Neural cell (in vitro differentiated cells): ENCODE measurements at regions not wholly inside any gene's neighbourhood (a gene's known extent, or its start where the extent isn't known, plus 50 kb on each side); places are given as distances from the start of the nearest gene placed in this dataset.
"Not testable (repeated sequence)": the region's sequence is repeated elsewhere in the genome, so short reads cannot be mapped to it uniquely, and the experiment has no call there.

Source experiments
- H2AFZ ChIP-seq: fragments of 200-600, 300-800 bp; sonication (generic), shearing (Covaris generic); 2 replicates; pipeline ENCODE4 v1.6.0; 2014; ENCODE audit warnings: low read depth, mild to moderate bottlenecking, antibody characterized with exemption, low read length, moderate library complexity
- H3F3A ChIP-seq: fragments of 200-600 bp; shearing (Covaris generic); 2 replicates; pipeline ENCODE4 v1.6.1; 2016; ENCODE audit warnings: mild to moderate bottlenecking, moderate library complexity, mixed read lengths, antibody characterized with exemption, low read length; ENCODE audit not compliant: insufficient read depth, poor library complexity, severe bottlenecking
- H3K27ac ChIP-seq: fragments of 200-600, 300-800 bp; sonication (generic), shearing (Covaris generic); 2 replicates; pipeline ENCODE4 v1.5.1; 2014; ENCODE audit warnings: mild to moderate bottlenecking, low read length, moderate library complexity
- H3K27me3 ChIP-seq: fragments of 300-800, 200-600 bp; sonication (generic), shearing (Covaris generic); 2 replicates; pipeline ENCODE4 v1.6.0; 2014; ENCODE audit warnings: mild to moderate bottlenecking, low read depth, low read length, moderate library complexity; ENCODE audit not compliant: insufficient read depth
- H3K36me3 ChIP-seq: fragments of 300-800, 200-600 bp; sonication (generic), shearing (Covaris generic); 2 replicates; pipeline ENCODE4 v1.5.1; 2014; ENCODE audit warnings: mild to moderate bottlenecking, antibody characterized with exemption, low read length, moderate library complexity; ENCODE audit not compliant: insufficient read depth
- H3K4me2 ChIP-seq: fragments of 300-800, 200-600 bp; sonication (generic), shearing (Covaris generic); 2 replicates; pipeline ENCODE4 v1.6.0; 2014; ENCODE audit warnings: mild to moderate bottlenecking, low read length
- H3K4me3 ChIP-seq: fragments of 300-800, 200-600 bp; sonication (generic), shearing (Covaris generic); 2 replicates; pipeline ENCODE4 v1.5.1; 2014; ENCODE audit warnings: mild to moderate bottlenecking, low read length, moderate library complexity
- H3K79me2 ChIP-seq: fragments of 200-600 bp; shearing (Covaris generic); replicated peaks from 2 replicates; pipeline ENCODE4 v1.6.0; 2014; ENCODE audit warnings: mild to moderate bottlenecking, low read length, moderate library complexity; ENCODE audit not compliant: insufficient read depth
- H3K9ac ChIP-seq: fragments of 300-800, 200-600 bp; sonication (generic), shearing (Covaris generic); 2 replicates; pipeline ENCODE4 v1.6.1; 2016; ENCODE audit warnings: mild to moderate bottlenecking, low read length, mixed read lengths
- H3K9me2 ChIP-seq: fragments of 200-600 bp; shearing (Covaris generic); 2 replicates; pipeline ENCODE4 v1.6.1; 2016; ENCODE audit warnings: mild to moderate bottlenecking, low read length, mixed read lengths; ENCODE audit not compliant: insufficient read depth
- H3K9me3 ChIP-seq: fragments of 200-600, 300-800 bp; sonication (generic), shearing (Covaris generic); 2 replicates; pipeline ENCODE4 v1.6.1; 2016; ENCODE audit warnings: mild to moderate bottlenecking, mixed run types, low read length, moderate library complexity, mixed read lengths
- H4K20me1 ChIP-seq: fragments of 200-600 bp; shearing (Covaris generic); 2 replicates; pipeline ENCODE4 v1.6.1; 2016; ENCODE audit warnings: mild to moderate bottlenecking, mixed run types; ENCODE audit not compliant: insufficient read depth
- CTCF ChIP-seq: fragments of 450-650 bp; IDR thresholded peaks from 2 replicates; pipeline ENCODE4 v1.5.1; 2014; ENCODE audit warnings: antibody characterized with exemption, mild to moderate bottlenecking, moderate library complexity; ENCODE audit not compliant: poor library complexity, severe bottlenecking
- EP300 ChIP-seq: fragments of 450-650 bp; conservative IDR thresholded peaks from 2 replicates; pipeline ENCODE4 v1.6.1; 2014; ENCODE audit warnings: antibody characterized with exemption, mild to moderate bottlenecking, moderate library complexity; ENCODE audit not compliant: poor library complexity, severe bottlenecking
- EZH2 ChIP-seq: fragments of 200-600, 300-800 bp; shearing (Covaris generic), sonication (generic); IDR thresholded peaks from 2 replicates; pipeline ENCODE4 v1.6.1; 2014; ENCODE audit warnings: antibody characterized with exemption, low read length, borderline replicate concordance, mild to moderate bottlenecking; ENCODE audit not compliant: insufficient read depth, poor library complexity, severe bottlenecking
- MXI1 ChIP-seq: fragments of 450-650 bp; conservative IDR thresholded peaks from 2 replicates; pipeline ENCODE4 v1.6.1; 2014; ENCODE audit warnings: antibody characterized with exemption, mild to moderate bottlenecking; ENCODE audit not compliant: poor library complexity, severe bottlenecking
- POLR2AphosphoS5 ChIP-seq: IDR thresholded peaks from 2 replicates; pipeline ENCODE4 v1.6.1; 2012
- RAD21 ChIP-seq: fragments of 450-650 bp; conservative IDR thresholded peaks from 2 replicates; pipeline ENCODE4 v1.6.1; 2014; ENCODE audit warnings: antibody characterized with exemption, mild to moderate bottlenecking, moderate library complexity
- SMC3 ChIP-seq: fragments of 450-650 bp; conservative IDR thresholded peaks from 2 replicates; pipeline ENCODE4 v1.6.1; 2014; ENCODE audit warnings: antibody characterized with exemption, mild to moderate bottlenecking, moderate library complexity; ENCODE audit not compliant: poor library complexity
- TAF1 ChIP-seq: IDR thresholded peaks from 2 replicates; pipeline ENCODE4 v1.6.1; 2012; ENCODE audit warnings: low read depth
- TF ChIP-seq, protein P1 (sequence below): IDR thresholded peaks from 2 replicates; pipeline ENCODE4 v1.6.1; 2012; ENCODE audit warnings: borderline replicate concordance

GRCh38 chr4:24179201-24179840, 289.5 kb upstream of the PPARGC1A start:
- Histone ChIP-seq H3K9ac (no peak overlapping the region), H3K27me3 (no peaks in the 10 kb centered on the region), H3K4me3 (no peak overlapping the region), H3K9me2 (no peaks in the 10 kb centered on the region), H3K79me2 (no peaks in the 10 kb centered on the region), H3K9me3 (no peaks in the 10 kb centered on the region), H4K20me1 (no peaks in the 10 kb centered on the region), H2AFZ (no peak overlapping the region), H3K4me2 (no peak overlapping the region), H3K36me3 (no peaks in the 10 kb centered on the region), H3F3A (no peaks in the 10 kb centered on the region), H3K27ac (no peak overlapping the region)
- TF ChIP-seq CTCF, result no peak
- TF ChIP-seq, protein P1, sequence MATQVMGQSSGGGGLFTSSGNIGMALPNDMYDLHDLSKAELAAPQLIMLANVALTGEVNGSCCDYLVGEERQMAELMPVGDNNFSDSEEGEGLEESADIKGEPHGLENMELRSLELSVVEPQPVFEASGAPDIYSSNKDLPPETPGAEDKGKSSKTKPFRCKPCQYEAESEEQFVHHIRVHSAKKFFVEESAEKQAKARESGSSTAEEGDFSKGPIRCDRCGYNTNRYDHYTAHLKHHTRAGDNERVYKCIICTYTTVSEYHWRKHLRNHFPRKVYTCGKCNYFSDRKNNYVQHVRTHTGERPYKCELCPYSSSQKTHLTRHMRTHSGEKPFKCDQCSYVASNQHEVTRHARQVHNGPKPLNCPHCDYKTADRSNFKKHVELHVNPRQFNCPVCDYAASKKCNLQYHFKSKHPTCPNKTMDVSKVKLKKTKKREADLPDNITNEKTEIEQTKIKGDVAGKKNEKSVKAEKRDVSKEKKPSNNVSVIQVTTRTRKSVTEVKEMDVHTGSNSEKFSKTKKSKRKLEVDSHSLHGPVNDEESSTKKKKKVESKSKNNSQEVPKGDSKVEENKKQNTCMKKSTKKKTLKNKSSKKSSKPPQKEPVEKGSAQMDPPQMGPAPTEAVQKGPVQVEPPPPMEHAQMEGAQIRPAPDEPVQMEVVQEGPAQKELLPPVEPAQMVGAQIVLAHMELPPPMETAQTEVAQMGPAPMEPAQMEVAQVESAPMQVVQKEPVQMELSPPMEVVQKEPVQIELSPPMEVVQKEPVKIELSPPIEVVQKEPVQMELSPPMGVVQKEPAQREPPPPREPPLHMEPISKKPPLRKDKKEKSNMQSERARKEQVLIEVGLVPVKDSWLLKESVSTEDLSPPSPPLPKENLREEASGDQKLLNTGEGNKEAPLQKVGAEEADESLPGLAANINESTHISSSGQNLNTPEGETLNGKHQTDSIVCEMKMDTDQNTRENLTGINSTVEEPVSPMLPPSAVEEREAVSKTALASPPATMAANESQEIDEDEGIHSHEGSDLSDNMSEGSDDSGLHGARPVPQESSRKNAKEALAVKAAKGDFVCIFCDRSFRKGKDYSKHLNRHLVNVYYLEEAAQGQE, result no peak
- TF ChIP-seq TAF1, result no peak
- no peak for TF ChIP-seq SMC3
- no peak for TF ChIP-seq EP300
- no peak for TF ChIP-seq RAD21
- no peak for TF ChIP-seq EZH2
- no peak for TF ChIP-seq MXI1
- TF ChIP-seq POLR2AphosphoS5, result no peak

DNA sequence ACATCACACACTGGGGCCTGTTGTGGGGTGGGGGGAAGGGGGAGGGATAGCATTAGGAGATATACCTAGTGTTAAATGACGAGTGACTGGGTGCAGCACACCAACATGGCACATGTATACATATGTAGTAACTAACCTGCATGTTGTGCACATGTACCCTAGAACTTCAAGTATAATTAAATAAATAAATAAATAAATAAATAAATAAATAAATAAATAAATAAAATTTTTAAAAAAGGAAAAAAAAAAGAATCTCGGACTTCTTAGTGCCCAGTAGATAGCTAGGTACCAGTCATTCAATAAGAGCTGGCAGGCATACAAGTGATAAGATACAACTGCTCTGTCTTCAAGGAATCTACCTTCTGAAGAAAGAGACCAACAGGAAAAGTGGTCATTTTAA, 287.6 kb upstream of the PPARGC1A start:
- not testable (repeated sequence) for H3K27ac ChIP-seq, H3K79me2 ChIP-seq, H3K4me2 ChIP-seq, H3K9ac ChIP-seq, H3F3A ChIP-seq, H2AFZ ChIP-seq, H3K4me3 ChIP-seq, H3K9me2 ChIP-seq, H3K36me3 ChIP-seq, H3K9me3 ChIP-seq, H3K27me3 ChIP-seq, H4K20me1 ChIP-seq

DNA sequence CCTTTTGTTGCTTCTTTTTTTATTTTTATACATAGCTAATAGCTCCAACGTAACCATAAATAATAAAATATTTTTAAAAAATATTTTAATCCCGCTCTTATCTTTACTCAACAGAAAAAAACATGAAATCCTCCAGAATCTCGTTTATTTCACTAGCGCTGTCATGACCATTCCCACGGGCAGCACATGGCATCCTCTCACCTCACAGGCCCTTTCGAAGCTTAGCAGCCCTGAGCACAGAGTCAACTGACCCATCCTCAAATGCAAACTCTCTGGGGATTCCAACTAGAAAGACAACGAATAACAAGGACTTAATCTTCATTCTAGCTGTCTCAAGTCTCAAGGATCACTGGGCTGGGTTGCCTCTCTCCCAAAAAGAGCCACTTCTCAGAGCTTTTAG, 285.9 kb upstream of the PPARGC1A start:
- H3K9me2 ChIP-seq, result no peaks in the 10 kb centered on the region
- H3K27me3 ChIP-seq, result no peaks in the 10 kb centered on the region
- no peak overlapping the region for H3K27ac ChIP-seq
- H3K4me3 ChIP-seq, result no peak overlapping the region
- no peaks in the 10 kb centered on the region for H3F3A ChIP-seq
- H3K79me2 ChIP-seq, result no peaks in the 10 kb centered on the region
- no peak overlapping the region for H2AFZ ChIP-seq
- TF ChIP-seq RAD21 (no peak), MXI1 (no peak), CTCF (no peak), EZH2 (no peak), EP300 (no peak)
- TF ChIP-seq, protein P1, result no peak
- no peaks in the 10 kb centered on the region for H3K36me3 ChIP-seq
- H3K9me3 ChIP-seq, result no peaks in the 10 kb centered on the region
- no peaks in the 10 kb centered on the region for H4K20me1 ChIP-seq
- H3K9ac ChIP-seq, result no peak overlapping the region
- no peak overlapping the region for H3K4me2 ChIP-seq
